DND-41 (cell line): ENCODE measurements at regions not wholly inside any gene's neighbourhood (a gene's known extent, or its start where the extent isn't known, plus 50 kb on each side); places are given as distances from the start of the nearest gene placed in this dataset.

Experiments
- EZH2 ChIP-seq: IDR thresholded peaks from 3 replicates; pipeline ENCODE4 v1.6.1; 2012; ENCODE audit warnings: borderline replicate concordance, low read depth, mild to moderate bottlenecking, moderate library complexity, low read length, inconsistent platforms; ENCODE audit not compliant: severe bottlenecking
- TF ChIP-seq, protein P1 (sequence below): IDR thresholded peaks from 2 replicates; pipeline ENCODE4 v1.5.1; 2012; ENCODE audit warnings: borderline replicate concordance, low read length, moderate library complexity, mild to moderate bottlenecking; ENCODE audit not compliant: poor library complexity, severe bottlenecking; ENCODE audit errors: extremely low read depth

DNA sequence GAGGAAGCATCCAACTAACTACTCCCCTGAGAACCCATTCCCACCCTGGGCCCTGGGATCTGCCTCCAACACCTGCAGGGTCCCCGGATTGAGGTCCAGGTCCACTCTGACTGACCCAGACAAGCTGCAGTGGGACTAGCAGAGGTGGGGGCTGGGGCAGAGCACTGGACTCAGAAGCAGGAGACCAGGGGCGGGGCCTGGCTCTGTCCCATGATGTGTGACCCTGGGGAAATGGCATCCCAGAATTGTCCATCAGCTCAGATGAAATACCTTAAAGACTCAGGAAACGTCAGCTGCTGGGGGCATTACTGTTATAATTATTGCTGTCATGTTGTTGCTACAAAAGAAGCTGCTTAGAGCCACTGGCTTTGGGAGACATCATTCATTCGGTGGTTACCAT, 202.4 kb downstream of the C9orf50 start:
- TF ChIP-seq, protein P1, sequence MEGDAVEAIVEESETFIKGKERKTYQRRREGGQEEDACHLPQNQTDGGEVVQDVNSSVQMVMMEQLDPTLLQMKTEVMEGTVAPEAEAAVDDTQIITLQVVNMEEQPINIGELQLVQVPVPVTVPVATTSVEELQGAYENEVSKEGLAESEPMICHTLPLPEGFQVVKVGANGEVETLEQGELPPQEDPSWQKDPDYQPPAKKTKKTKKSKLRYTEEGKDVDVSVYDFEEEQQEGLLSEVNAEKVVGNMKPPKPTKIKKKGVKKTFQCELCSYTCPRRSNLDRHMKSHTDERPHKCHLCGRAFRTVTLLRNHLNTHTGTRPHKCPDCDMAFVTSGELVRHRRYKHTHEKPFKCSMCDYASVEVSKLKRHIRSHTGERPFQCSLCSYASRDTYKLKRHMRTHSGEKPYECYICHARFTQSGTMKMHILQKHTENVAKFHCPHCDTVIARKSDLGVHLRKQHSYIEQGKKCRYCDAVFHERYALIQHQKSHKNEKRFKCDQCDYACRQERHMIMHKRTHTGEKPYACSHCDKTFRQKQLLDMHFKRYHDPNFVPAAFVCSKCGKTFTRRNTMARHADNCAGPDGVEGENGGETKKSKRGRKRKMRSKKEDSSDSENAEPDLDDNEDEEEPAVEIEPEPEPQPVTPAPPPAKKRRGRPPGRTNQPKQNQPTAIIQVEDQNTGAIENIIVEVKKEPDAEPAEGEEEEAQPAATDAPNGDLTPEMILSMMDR, result no peak
- TF ChIP-seq EZH2, result no peak
